ENCODE measurements at regions not wholly inside any gene's neighbourhood (a gene's known extent, or its start where the extent isn't known, plus 50 kb on each side); places are given as distances from the start of the nearest gene placed in this dataset.

DNA sequence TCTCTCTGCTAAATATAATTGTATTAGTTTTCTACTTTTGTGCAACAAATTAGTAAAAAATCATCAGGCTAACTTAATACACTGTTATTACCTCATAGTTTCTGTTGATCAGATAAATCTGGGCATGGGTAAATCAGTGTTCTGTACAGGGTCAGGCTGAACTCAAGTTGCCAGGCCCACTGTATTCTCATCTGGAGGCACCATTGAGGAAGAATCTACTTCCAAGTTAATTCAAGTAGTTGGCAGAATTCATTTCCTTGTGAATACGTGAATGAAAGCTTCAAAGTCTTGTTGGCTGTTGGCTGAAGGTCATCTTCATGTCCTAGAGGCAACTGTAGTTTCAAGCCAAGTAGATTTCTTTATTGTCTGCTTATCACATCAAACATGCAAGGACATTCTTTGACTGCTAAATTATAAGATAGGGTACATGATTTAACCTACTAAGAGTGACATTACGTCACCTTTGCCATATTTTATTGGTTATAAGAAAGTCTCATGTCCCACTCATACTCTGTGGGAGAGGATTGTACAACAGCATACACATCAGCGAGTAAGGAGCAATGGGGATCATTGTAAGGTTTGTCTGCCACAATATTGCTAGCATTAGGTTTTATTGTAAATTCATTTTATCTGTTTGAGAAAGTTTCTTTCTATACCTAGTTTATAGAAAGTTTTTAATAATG lies 1219.0 kb downstream of the ARAP2 start:
- TF ChIP-seq, protein P1, sequence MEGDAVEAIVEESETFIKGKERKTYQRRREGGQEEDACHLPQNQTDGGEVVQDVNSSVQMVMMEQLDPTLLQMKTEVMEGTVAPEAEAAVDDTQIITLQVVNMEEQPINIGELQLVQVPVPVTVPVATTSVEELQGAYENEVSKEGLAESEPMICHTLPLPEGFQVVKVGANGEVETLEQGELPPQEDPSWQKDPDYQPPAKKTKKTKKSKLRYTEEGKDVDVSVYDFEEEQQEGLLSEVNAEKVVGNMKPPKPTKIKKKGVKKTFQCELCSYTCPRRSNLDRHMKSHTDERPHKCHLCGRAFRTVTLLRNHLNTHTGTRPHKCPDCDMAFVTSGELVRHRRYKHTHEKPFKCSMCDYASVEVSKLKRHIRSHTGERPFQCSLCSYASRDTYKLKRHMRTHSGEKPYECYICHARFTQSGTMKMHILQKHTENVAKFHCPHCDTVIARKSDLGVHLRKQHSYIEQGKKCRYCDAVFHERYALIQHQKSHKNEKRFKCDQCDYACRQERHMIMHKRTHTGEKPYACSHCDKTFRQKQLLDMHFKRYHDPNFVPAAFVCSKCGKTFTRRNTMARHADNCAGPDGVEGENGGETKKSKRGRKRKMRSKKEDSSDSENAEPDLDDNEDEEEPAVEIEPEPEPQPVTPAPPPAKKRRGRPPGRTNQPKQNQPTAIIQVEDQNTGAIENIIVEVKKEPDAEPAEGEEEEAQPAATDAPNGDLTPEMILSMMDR (IDR thresholded peaks at IDR 0.05) = no peak
- TF ChIP-seq POLR2A (IDR thresholded peaks at IDR 0.05) = no peak

Data from adrenal gland (tissue), 5 donors.